ENCODE measurements at regions not wholly inside any gene's neighbourhood (a gene's known extent, or its start where the extent isn't known, plus 50 kb on each side); places are given as distances from the start of the nearest gene placed in this dataset.

DNA sequence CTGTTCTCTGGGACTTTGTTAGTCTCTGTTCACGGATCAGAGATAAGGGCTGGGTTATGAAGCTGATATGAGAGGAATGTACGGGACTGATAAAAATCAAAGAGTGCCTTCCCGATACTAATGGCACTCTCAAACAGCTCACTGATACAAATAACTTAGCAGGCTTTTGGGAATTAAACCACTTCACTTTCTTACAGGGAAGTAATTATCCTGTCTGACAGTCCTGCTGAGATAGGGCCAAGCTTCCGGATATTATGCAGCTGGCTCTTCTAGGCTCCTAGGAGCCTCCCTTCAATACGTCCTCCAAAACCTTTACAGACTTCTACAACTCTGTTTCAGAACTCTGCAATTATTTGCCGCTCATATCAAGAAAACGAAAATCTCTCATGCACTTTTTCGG lies 418.0 kb downstream of the NLGN4X start:
- H2AK5ac ChIP-seq (ENCODE audit: low read depth, low read length): no peak overlapping the region
- no peak overlapping the region for H2BK15ac ChIP-seq (ENCODE audit: low read depth, low read length)
- H3K56ac ChIP-seq (ENCODE audit: extremely low read depth, insufficient read depth, low read length): no peak overlapping the region
- in situ Hi-C loops (cut with MboI; ENCODE audit: low sequenced_read_pairs) (loop anchor here (25.0 kb wide), 1 partner anchor 102 kb away; no protein-coding TSS in a partner anchor), dilution Hi-C loops (cut with HindIII; ENCODE audit: low sequenced_read_pairs, unreplicated experiment) (no loop called here), intact Hi-C loops (cut with micrococcal nuclease) (no loop called here)
- no peak overlapping the region for H3K4ac ChIP-seq (ENCODE audit: low read depth, low read length)
- no peaks in the 10 kb centered on the region for H3K4me1 ChIP-seq (ENCODE audit: control insufficient read depth, insufficient read depth, low read length)
- H3K4me2 ChIP-seq (ENCODE audit: low read depth, low read length): no peak overlapping the region
- H4K91ac ChIP-seq (ENCODE audit: insufficient read depth, low read depth, low read length): no peak overlapping the region
- H3K36me3 ChIP-seq (ENCODE audit: control insufficient read depth, insufficient read depth, low read length): no peaks in the 10 kb centered on the region
- H3K23ac ChIP-seq (ENCODE audit: low read depth, low read length): no peak overlapping the region
- H3K27ac ChIP-seq (ENCODE audit: insufficient read depth, low read length): no peak overlapping the region
- no peaks in the 10 kb centered on the region for H3K9me1 ChIP-seq (ENCODE audit: insufficient read depth, low read length)
- no peak for DNase-seq
- no peak overlapping the region for H3K14ac ChIP-seq (replicated peaks; ENCODE audit: low read depth, low read length)
- POLR2A ChIA-PET (ENCODE audit: unreplicated experiment): no interaction called here
- H4K5ac ChIP-seq (ENCODE audit: low read depth, low read length): no peak overlapping the region
- H2BK20ac ChIP-seq (ENCODE audit: low read depth, low read length): no peak overlapping the region
- CTCF ChIA-PET: no interaction called here
- no peak overlapping the region for H3K4me3 ChIP-seq (ENCODE audit: insufficient read depth, low read depth, low read length)
- TF ChIP-seq, protein P1, sequence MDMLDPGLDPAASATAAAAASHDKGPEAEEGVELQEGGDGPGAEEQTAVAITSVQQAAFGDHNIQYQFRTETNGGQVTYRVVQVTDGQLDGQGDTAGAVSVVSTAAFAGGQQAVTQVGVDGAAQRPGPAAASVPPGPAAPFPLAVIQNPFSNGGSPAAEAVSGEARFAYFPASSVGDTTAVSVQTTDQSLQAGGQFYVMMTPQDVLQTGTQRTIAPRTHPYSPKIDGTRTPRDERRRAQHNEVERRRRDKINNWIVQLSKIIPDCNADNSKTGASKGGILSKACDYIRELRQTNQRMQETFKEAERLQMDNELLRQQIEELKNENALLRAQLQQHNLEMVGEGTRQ (IDR thresholded peaks at IDR 0.05; ENCODE audit: low read depth, low read length): no peak
- TF ChIP-seq MAZ (IDR thresholded peaks at IDR 0.05; ENCODE audit: borderline replicate concordance, low read depth, low read length): no peak
- TF ChIP-seq NFE2L2 (IDR thresholded peaks at IDR 0.05; ENCODE audit: low read depth, low read length): no peak
- TF ChIP-seq, protein P2, sequence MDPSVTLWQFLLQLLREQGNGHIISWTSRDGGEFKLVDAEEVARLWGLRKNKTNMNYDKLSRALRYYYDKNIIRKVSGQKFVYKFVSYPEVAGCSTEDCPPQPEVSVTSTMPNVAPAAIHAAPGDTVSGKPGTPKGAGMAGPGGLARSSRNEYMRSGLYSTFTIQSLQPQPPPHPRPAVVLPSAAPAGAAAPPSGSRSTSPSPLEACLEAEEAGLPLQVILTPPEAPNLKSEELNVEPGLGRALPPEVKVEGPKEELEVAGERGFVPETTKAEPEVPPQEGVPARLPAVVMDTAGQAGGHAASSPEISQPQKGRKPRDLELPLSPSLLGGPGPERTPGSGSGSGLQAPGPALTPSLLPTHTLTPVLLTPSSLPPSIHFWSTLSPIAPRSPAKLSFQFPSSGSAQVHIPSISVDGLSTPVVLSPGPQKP (IDR thresholded peaks at IDR 0.05; ENCODE audit: borderline replicate concordance, low read depth, low read length): no peak
- no peak for TF ChIP-seq RAD21 (IDR thresholded peaks at IDR 0.05; ENCODE audit: low read length)
- no peak for TF ChIP-seq SMC3 (IDR thresholded peaks at IDR 0.05; ENCODE audit: low read depth, low read length)
- TF ChIP-seq, protein P3, sequence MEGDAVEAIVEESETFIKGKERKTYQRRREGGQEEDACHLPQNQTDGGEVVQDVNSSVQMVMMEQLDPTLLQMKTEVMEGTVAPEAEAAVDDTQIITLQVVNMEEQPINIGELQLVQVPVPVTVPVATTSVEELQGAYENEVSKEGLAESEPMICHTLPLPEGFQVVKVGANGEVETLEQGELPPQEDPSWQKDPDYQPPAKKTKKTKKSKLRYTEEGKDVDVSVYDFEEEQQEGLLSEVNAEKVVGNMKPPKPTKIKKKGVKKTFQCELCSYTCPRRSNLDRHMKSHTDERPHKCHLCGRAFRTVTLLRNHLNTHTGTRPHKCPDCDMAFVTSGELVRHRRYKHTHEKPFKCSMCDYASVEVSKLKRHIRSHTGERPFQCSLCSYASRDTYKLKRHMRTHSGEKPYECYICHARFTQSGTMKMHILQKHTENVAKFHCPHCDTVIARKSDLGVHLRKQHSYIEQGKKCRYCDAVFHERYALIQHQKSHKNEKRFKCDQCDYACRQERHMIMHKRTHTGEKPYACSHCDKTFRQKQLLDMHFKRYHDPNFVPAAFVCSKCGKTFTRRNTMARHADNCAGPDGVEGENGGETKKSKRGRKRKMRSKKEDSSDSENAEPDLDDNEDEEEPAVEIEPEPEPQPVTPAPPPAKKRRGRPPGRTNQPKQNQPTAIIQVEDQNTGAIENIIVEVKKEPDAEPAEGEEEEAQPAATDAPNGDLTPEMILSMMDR (conservative IDR thresholded peaks at IDR 0.05; ENCODE audit: low read depth, low read length): no peak
- no peak for TF ChIP-seq MAFK (IDR thresholded peaks at IDR 0.05; ENCODE audit: low read depth, low read length)
- TF ChIP-seq MXI1 (IDR thresholded peaks at IDR 0.05; ENCODE audit: borderline replicate concordance, low read depth, low read length): no peak
- TF ChIP-seq RCOR1 (IDR thresholded peaks at IDR 0.05; ENCODE audit: insufficient replicate concordance, low read length): no peak
- TF ChIP-seq POLR2A (IDR thresholded peaks at IDR 0.05; ENCODE audit: low read depth, low read length): no peak
- no peak for TF ChIP-seq RFX5 (IDR thresholded peaks at IDR 0.05; ENCODE audit: low read depth, low read length)
- no peaks in the 10 kb centered on the region for H3K27me3 ChIP-seq (ENCODE audit: control insufficient read depth, insufficient read depth, low read length)
- no peak overlapping the region for H2AFZ ChIP-seq (replicated peaks; ENCODE audit: low read length, poor library complexity)
- no peak for ATAC-seq (ENCODE audit: low read depth)
- peaks cover 3% of the 10 kb centered on the region; the same call in 1 of the 2 replicates for H3K9me3 ChIP-seq (ENCODE audit: control insufficient read depth, insufficient read depth, low read length)
- no peaks in the 10 kb centered on the region for H3K79me1 ChIP-seq (ENCODE audit: low read depth in 1 of 2, low read length in 2 of 2)
- no peaks in the 10 kb centered on the region for H4K20me1 ChIP-seq (ENCODE audit: insufficient read depth, low read length)
- H2BK5ac ChIP-seq (ENCODE audit: low read depth, low read length, poor library complexity, severe bottlenecking): no peak overlapping the region
- no peak overlapping the region for H3K18ac ChIP-seq (ENCODE audit: low read depth, low read length)
- H2BK120ac ChIP-seq (ENCODE audit: low read depth, low read length): no peak overlapping the region
- H2AK9ac ChIP-seq (replicated peaks; ENCODE audit: low read depth, low read length, poor library complexity): no peak overlapping the region
- WGBS, 2 experiments (ENCODE audit: extremely low coverage in 2 of 2, insufficient read length in 1 of 2): no CpG with 5 or more reads among the region's 8 CpGs
- no TSS peak for BruUV-seq (replicated peaks)
- H4K8ac ChIP-seq (ENCODE audit: low read depth in 2 of 2, low read length in 2 of 2): no peak overlapping the region
- no peak overlapping the region for H3K9ac ChIP-seq (ENCODE audit: low read depth, low read length)

Data from IMR-90 (cell line).